A549 (cell line): ENCODE measurements at regions not wholly inside any gene's neighbourhood (a gene's known extent, or its start where the extent isn't known, plus 50 kb on each side); places are given as distances from the start of the nearest gene placed in this dataset.

Source experiments
- CTCF ChIP-seq: fragments of >200 bp; sonication (Bioruptor Twin); formaldehyde crosslinking; IDR thresholded peaks from 3 replicates; pipeline ENCODE4 v1.5.1; 2016
- ESRRA ChIP-seq: fragments of 150-350 bp; IDR thresholded peaks from 2 replicates; pipeline ENCODE4 v1.6.1; 2014; ENCODE audit warnings: mild to moderate bottlenecking, low read length, borderline replicate concordance
- POLR2AphosphoS2 ChIP-seq: conservative IDR thresholded peaks from 2 replicates; pipeline ENCODE4 v1.6.1; 2012; ENCODE audit warnings: low read length, improper control_type of control experiment, inconsistent platforms
- REST ChIP-seq: fragments of 200-600 bp; sonication (generic); IDR thresholded peaks from 2 replicates; pipeline ENCODE4 v1.6.1; 2016; ENCODE audit warnings: antibody characterized with exemption, mild to moderate bottlenecking, moderate library complexity
- SMC3 ChIP-seq: fragments of >200 bp; sonication (Bioruptor Twin); formaldehyde crosslinking; IDR thresholded peaks from 3 replicates; pipeline ENCODE4 v1.6.1; 2018; ENCODE audit warnings: inconsistent platforms
- USF2 ChIP-seq: fragments of 450-650 bp; IDR thresholded peaks from 2 replicates; pipeline ENCODE4 v1.6.1; 2014; ENCODE audit warnings: antibody characterized with exemption

GRCh38 chr14:37946819-37947218 lies 260.9 kb upstream of the SSTR1 start:
- TF ChIP-seq REST = no peak
- no peak for TF ChIP-seq POLR2AphosphoS2
- no peak for TF ChIP-seq USF2
- no peak for TF ChIP-seq SMC3
- no peak for TF ChIP-seq CTCF
- TF ChIP-seq ESRRA = no peak
